ENCODE measurements at regions not wholly inside any gene's neighbourhood (a gene's known extent, or its start where the extent isn't known, plus 50 kb on each side); places are given as distances from the start of the nearest gene placed in this dataset.

DNA sequence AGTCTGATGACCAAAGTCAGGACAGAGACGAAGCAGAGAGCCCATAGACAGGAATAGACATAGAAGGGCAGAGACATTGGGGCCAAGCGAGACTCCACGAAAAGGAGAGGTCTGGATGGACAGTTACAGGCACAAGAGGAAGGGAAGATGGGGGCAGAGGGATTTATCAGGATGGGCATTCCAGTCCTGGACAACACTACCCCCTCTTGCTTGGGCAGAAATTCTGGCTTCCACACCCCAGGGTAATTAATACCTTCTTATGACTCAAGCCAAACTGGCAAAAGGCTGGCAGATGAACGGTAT lies 82.2 kb upstream of the MAFB start:
- no peaks in the 10 kb centered on the region for H3K9me3 Mint-ChIP-seq (ENCODE audit: insufficient read depth)
- H3K4me3 Mint-ChIP-seq: no peak overlapping the region
- no peak overlapping the region for H3K27ac Mint-ChIP-seq

DNA sequence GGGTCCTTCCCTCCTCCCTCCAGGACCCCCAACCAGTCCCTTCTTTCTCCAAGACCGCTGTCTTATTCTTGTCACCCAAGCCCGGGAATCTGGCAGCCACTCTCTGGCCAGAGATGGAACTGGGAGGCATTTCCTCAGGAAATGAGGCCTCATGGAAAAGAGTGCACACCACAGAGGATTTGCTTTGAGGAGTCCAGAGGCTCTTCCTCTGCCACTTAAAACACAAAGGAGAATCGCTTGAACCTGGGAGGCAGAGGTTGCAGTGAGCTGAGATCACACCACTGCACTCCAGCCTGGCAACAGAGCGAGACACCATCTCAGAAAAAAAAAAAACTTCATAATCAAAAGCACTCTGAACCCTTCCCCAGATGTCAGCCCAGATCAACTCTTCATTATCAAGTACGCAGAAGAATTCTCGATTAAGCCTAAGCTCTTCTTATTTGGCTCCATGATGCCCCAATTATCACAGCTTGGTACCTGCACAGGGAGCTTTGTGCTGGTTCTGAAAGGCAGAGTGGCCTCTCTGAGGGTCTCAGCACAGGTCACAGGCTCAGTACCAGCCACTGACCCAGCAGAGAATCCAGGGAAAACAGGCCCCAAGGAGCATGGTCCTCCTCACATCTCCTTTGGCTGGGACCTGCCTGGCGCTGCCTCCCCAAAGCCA lies 82.9 kb upstream of the MAFB start:
- ChIA-PET CTCF (interaction anchor here (0.6 to 1.4 kb wide), 2 partner anchors 33 to 921 kb away, joined by 3 to 4 read pairs; no protein-coding TSS in a partner anchor), POLR2A (no interaction called here)
- DNase-seq (no peak), ATAC-seq (no peak)
- no peaks in the 10 kb centered on the region for H3K9me3 Mint-ChIP-seq (ENCODE audit: insufficient read depth)
- H3K36me3 Mint-ChIP-seq (ENCODE audit: low read depth): no peaks in the 10 kb centered on the region
- H3K27ac Mint-ChIP-seq: no peak overlapping the region
- peaks cover 13% of the 10 kb centered on the region for H3K27me3 Mint-ChIP-seq (ENCODE audit: low read depth)
- no peak overlapping the region for H3K4me3 Mint-ChIP-seq
- no peaks in the 10 kb centered on the region for H3K4me1 Mint-ChIP-seq (ENCODE audit: low read depth)

More for the DNA sequence above, 82.2 kb upstream of the MAFB start:
- POLR2A ChIA-PET: no interaction called here
- no peak for ATAC-seq
- CTCF ChIA-PET: no interaction called here
- H3K36me3 Mint-ChIP-seq (ENCODE audit: low read depth): no peaks in the 10 kb centered on the region
- DNase-seq: no peak
- H3K4me1 Mint-ChIP-seq (ENCODE audit: low read depth): no peaks in the 10 kb centered on the region
- H3K27me3 Mint-ChIP-seq (ENCODE audit: low read depth): peaks cover 14% of the 10 kb centered on the region

- DNase-seq (no peak), ATAC-seq (no peak)
- no peaks in the 10 kb centered on the region for H3K36me3 Mint-ChIP-seq (ENCODE audit: low read depth)
- peaks cover 17% of the 10 kb centered on the region for H3K27me3 Mint-ChIP-seq (ENCODE audit: low read depth)
- no peaks in the 10 kb centered on the region for H3K9me3 Mint-ChIP-seq (ENCODE audit: insufficient read depth)
- H3K4me1 Mint-ChIP-seq (ENCODE audit: low read depth): no peaks in the 10 kb centered on the region
- no peak overlapping the region for H3K4me3 Mint-ChIP-seq
- no peak overlapping the region for H3K27ac Mint-ChIP-seq
- ChIA-PET CTCF (interaction anchor here (1.4 kb wide), 1 partner anchor 35 kb away, joined by 3 read pairs; no protein-coding TSS in a partner anchor), POLR2A (no interaction called here)
These were observed 84.3 kb upstream of the MAFB start for GRCh38 chr20:40773376-40773775.

DNA sequence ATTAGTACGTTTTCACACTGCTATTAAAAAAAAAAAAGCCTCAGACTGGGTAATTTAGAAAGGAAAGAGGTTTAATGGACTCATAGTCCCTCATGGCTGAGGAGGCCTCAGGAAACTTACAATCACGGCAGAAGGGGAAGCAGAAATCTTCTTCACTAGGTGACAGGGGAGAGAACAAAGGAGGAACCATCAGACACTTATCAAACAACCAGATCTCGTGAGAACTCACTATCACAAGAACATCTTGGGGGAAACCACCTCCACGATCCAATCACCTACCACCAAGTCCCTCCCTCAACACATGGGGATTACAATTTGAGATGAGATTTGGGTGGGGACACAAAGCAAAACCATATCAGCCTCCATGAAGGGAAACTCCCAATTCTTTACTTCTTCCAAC lies 85.2 kb upstream of the MAFB start:
- Mint-ChIP-seq H3K27ac (no peak overlapping the region), H3K4me1 (ENCODE audit: low read depth) (no peaks in the 10 kb centered on the region), H3K9me3 (ENCODE audit: insufficient read depth) (no peaks in the 10 kb centered on the region), H3K4me3 (no peak overlapping the region), H3K36me3 (ENCODE audit: low read depth) (no peaks in the 10 kb centered on the region), H3K27me3 (ENCODE audit: low read depth) (peaks cover 24% of the 10 kb centered on the region)
- ATAC-seq: no peak
- POLR2A ChIA-PET: no interaction called here
- CTCF ChIA-PET: interaction anchor here (1.6 kb wide), 1 partner anchor 33 kb away, joined by 6 read pairs; no protein-coding TSS in a partner anchor
- no peak for DNase-seq

DNA sequence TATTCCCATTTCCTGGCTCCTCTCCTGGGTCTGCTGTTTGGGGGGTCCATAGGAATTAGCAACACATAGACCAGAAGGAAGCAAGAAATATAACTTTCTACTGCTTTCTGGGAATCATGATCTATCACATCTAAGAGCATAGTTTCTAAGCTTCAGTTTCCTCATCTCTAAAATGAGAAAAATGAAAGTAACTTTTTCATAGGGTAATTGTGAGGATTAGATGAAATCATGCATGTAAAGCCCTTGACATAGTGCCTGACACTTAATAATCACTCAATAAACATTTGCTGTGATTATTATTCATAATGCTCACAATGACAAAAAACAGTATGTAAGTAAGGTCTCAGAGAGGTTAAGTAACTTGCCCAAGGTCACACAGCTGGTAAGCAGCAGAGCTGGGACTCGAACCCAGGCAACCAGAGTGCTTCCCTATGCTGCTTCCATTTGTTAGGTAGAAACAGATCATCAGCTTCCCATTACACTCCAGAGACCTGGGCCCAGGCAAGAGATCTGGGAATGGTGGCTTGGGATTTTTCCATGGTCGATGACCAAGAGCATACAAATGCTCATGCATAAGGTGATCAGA lies 86.6 kb upstream of the MAFB start:
- ChIA-PET POLR2A (no interaction called here), CTCF (interaction anchor here (1.0 to 1.6 kb wide), 2 partner anchors 34 to 187 kb away, joined by 3 to 6 read pairs; no protein-coding TSS in a partner anchor)
- Mint-ChIP-seq H3K36me3 (ENCODE audit: low read depth) (no peaks in the 10 kb centered on the region), H3K4me3 (no peak overlapping the region), H3K9me3 (ENCODE audit: insufficient read depth) (no peaks in the 10 kb centered on the region), H3K27ac (no peak overlapping the region), H3K27me3 (ENCODE audit: low read depth) (peaks cover 16% of the 10 kb centered on the region), H3K4me1 (ENCODE audit: low read depth) (no peaks in the 10 kb centered on the region)
- ATAC-seq (no peak), DNase-seq (no peak)

DNA sequence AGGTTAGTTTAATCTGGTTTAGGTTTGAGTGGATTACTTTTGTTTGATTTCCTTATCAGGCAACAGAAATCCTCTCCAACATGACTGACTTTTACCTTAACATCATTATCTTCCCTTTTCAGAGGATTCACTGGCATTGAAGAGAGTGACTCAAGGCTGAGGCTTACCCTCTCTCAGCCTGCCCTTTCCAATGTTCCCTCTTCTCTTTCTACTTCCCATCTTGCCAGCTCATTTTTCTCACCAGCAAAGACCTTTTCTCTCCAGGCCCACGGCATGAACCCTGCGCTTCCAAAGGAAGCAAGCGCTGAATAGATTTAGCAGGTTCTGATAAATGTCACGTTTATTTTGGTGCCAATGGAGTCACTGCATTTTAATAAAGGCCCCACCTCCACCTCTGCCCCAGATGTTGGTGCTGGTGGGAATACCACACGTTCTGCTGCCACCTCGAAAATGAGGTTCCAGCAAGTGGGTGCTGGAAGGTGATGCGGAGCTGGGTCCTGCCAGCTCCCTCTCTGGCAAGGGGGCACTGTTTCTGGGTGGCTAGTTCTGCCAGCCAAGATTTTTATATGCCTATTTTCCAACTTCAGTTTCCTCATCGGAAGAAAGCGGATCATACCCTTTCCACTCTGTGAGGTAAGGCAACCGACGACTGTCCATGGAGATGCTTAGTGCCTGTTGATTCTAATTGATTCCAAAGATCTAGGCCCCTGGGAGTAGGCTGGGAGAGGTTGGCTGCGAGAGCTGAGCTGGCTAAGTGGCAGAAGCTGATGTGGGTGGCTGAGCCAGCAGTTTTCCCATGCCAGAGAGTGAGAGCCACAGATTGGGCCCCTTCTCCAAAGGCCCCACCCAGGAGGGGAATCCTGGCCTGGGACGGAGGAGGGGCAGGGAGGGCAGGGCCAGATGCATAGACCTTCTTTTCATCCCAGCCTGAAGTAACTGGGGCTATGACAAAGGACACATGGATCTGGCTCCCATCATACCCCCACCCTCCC lies 87.7 kb upstream of the MAFB start:
- Mint-ChIP-seq H3K4me3 (no peak overlapping the region), H3K9me3 (ENCODE audit: insufficient read depth) (no peaks in the 10 kb centered on the region), H3K36me3 (ENCODE audit: low read depth) (no peaks in the 10 kb centered on the region), H3K27me3 (ENCODE audit: low read depth) (peaks cover 16% of the 10 kb centered on the region), H3K27ac (no peak overlapping the region), H3K4me1 (ENCODE audit: low read depth) (no peaks in the 10 kb centered on the region)
- POLR2A ChIA-PET: no interaction called here
- CTCF ChIA-PET: no interaction called here
- ATAC-seq (no peak), DNase-seq (no peak)

DNA sequence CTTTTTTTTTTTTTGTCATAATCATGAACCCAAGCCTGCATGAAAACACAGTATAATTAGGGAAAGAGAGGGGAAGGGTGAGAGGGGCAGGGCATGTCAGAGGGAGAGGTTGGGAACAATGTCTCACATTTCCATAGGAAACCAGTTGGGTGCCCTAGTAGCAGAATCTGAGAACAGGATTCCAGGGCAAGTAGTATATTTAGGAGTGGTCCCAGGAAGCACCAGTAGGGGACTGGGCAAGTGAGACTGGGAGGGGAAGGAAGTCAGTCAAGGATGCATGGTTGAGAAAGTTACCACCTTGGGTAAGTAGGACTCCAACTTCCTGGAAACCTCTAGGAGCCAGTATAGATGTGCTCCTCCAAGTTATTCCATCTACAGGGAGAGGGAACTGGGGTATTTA lies 88.6 kb upstream of the MAFB start:
- H3K4me1 Mint-ChIP-seq (ENCODE audit: low read depth): no peaks in the 10 kb centered on the region
- H3K9me3 Mint-ChIP-seq (ENCODE audit: insufficient read depth): no peaks in the 10 kb centered on the region
- ATAC-seq (no peak), DNase-seq (no peak)
- peaks cover 16% of the 10 kb centered on the region for H3K27me3 Mint-ChIP-seq (ENCODE audit: low read depth)
- ChIA-PET POLR2A (no interaction called here), CTCF (no interaction called here)
- H3K36me3 Mint-ChIP-seq (ENCODE audit: low read depth): no peaks in the 10 kb centered on the region
- no peak overlapping the region for H3K27ac Mint-ChIP-seq
- H3K4me3 Mint-ChIP-seq: no peak overlapping the region

DNA sequence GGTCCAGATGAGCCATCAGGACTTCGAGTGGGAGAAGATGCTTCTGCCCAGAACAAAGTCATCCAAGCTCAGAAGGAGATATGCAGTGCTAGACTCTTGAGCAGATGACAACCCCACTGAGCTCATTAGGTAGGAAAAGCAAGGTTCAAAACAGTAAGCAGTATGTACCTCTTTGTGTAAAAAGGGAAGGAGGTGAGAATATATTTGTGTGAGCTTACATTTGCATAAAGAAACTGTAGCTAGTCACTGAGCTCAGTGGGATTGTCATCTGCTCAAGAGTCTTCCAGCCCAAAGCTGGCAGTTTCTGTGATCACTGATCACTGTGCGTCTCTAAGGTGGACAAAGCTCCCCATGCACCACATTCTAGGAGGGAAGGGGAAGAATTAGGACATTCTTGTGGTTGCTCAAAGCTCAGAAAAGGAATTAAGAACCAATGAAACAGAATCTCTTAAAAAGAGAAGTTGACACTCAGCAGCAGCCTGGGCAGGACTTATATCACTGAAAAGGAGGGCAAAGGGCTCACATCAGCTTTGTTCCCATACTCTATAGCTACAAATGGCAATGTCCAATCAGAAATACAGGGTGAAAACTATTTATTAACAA lies 90.0 kb upstream of the MAFB start:
- DNase-seq (no peak), ATAC-seq (no peak)
- CTCF ChIA-PET: interaction anchor here (0.9 kb wide), 1 partner anchor 38 kb away, joined by 3 read pairs; no protein-coding TSS in a partner anchor
- no peaks in the 10 kb centered on the region for H3K4me1 Mint-ChIP-seq (ENCODE audit: low read depth)
- H3K9me3 Mint-ChIP-seq (ENCODE audit: insufficient read depth): no peaks in the 10 kb centered on the region
- H3K27me3 Mint-ChIP-seq (ENCODE audit: low read depth): peaks cover 20% of the 10 kb centered on the region
- no peaks in the 10 kb centered on the region for H3K36me3 Mint-ChIP-seq (ENCODE audit: low read depth)
- no peak overlapping the region for H3K27ac Mint-ChIP-seq
- H3K4me3 Mint-ChIP-seq: no peak overlapping the region
- POLR2A ChIA-PET: no interaction called here

DNA sequence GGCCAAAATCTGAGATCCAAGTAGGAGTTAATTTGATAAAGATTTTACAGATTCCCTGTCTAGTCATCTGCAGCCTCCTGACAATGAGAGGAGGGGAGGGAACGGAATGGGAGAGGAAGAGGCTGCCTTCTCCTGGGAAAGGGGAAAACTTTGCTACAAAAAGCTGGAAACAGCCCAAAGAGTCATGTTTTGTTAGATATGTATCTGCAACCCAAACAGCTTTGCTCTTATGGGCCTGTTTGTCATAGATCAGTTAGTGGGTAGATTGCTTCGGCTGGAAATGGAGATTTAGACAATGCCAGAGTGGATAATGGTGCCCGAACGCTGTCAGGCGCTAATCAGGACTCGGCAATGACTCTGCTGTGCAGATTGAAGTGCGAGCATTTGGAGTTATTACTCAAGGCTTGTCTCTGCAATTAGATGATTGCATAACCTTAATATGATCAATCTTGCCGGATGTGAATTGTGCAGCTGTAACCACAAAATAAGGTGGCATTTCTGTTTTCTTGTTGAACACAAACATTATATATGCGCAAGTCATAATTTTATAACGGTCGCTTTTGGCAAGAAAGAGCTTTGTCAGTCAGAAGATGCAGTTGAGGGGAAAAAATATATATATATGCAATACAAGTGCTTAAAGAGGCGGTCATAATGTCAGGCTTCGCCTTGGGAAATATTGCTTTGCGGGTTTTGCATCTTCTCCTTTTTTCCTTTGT lies 92.4 kb upstream of the MAFB start:
- H3K27ac Mint-ChIP-seq: no peak overlapping the region
- H3K36me3 Mint-ChIP-seq (ENCODE audit: low read depth): no peaks in the 10 kb centered on the region
- H3K9me3 Mint-ChIP-seq (ENCODE audit: insufficient read depth): no peaks in the 10 kb centered on the region
- peaks cover 22% of the 10 kb centered on the region for H3K27me3 Mint-ChIP-seq (ENCODE audit: low read depth)
- H3K4me3 Mint-ChIP-seq: no peak overlapping the region
- DNase-seq: no peak
- no peak for ATAC-seq
- CTCF ChIA-PET: interaction anchor here (1.5 kb wide), 1 partner anchor 182 kb away, joined by 3 read pairs; no protein-coding TSS in a partner anchor
- POLR2A ChIA-PET: no interaction called here
- no peaks in the 10 kb centered on the region for H3K4me1 Mint-ChIP-seq (ENCODE audit: low read depth)

- CTCF ChIA-PET: no interaction called here
These were observed 93.0 kb upstream of the MAFB start for GRCh38 chr20:40782043-40782368.

DNA sequence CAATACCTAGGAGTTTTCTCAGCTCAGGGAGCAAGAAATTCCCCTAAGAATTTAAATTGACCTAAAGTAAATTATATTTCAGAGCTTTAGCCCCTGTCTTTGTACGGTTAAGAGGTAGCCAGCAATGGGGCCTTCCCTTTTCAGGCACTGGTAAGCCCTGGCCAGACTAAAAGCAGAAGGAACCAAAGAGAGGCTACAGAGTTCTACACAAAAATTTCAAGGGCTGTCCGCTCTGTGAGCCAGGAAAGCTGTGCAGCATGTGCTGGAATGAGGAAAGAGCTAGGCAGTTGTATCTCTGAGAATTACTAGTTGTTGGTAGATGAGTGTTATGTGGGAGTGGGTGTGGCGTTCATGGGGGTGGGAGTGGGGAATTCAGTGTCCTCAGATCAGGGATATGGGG lies 96.3 kb upstream of the MAFB start:
- ChIA-PET POLR2A (no interaction called here), CTCF (interaction anchor here (0.9 kb wide), 1 partner anchor 177 kb away, joined by 3 read pairs; no protein-coding TSS in a partner anchor)
- Mint-ChIP-seq H3K4me3 (no peak overlapping the region), H3K36me3 (ENCODE audit: low read depth) (no peaks in the 10 kb centered on the region), H3K27me3 (ENCODE audit: low read depth) (peaks cover 26% of the 10 kb centered on the region), H3K4me1 (ENCODE audit: low read depth) (no peaks in the 10 kb centered on the region), H3K27ac (no peak overlapping the region), H3K9me3 (ENCODE audit: insufficient read depth) (no peaks in the 10 kb centered on the region)
- DNase-seq: no peak
- no peak for ATAC-seq

More at GRCh38 chr20:40782043-40782368, 93.0 kb upstream of the MAFB start:
- no peaks in the 10 kb centered on the region for H3K9me3 Mint-ChIP-seq (ENCODE audit: insufficient read depth)
- H3K36me3 Mint-ChIP-seq (ENCODE audit: low read depth): no peaks in the 10 kb centered on the region
- peaks cover 25% of the 10 kb centered on the region for H3K27me3 Mint-ChIP-seq (ENCODE audit: low read depth)
- no peaks in the 10 kb centered on the region for H3K4me1 Mint-ChIP-seq (ENCODE audit: low read depth)
- no peak overlapping the region for H3K4me3 Mint-ChIP-seq
- DNase-seq: no peak
- POLR2A ChIA-PET: no interaction called here
- ATAC-seq: no peak
- H3K27ac Mint-ChIP-seq: no peak overlapping the region
